T-helper 9 cell (primary cell): ENCODE measurements at regions not wholly inside any gene's neighbourhood (a gene's known extent, or its start where the extent isn't known, plus 50 kb on each side); places are given as distances from the start of the nearest gene placed in this dataset.

Experiments
- DNase-seq: peaks from one replicate; pipeline ENCODE4 v3.0.0-alpha.2; 2020

GRCh38 chr4:178448372-178449035, 1006.3 kb upstream of the AGA start:
- no peak for DNase-seq

- DNase-seq: no peak
Measured at GRCh38 chr4:178450614-178451013, 1008.4 kb upstream of the AGA start.

GRCh38 chr4:178453057-178453456, 1010.8 kb upstream of the AGA start:
- DNase-seq: no peak

GRCh38 chr4:178457286-178457685, 1015.0 kb upstream of the AGA start:
- no peak for DNase-seq

GRCh38 chr4:178462710-178463109, 1020.5 kb upstream of the AGA start:
- DNase-seq: no peak

GRCh38 chr4:178463747-178464146, 1021.5 kb upstream of the AGA start:
- no peak for DNase-seq

- DNase-seq: no peak
Measured at GRCh38 chr4:178470996-178471784, 1029.0 kb upstream of the AGA start.

GRCh38 chr4:178471994-178472393, 1029.8 kb upstream of the AGA start:
- no peak for DNase-seq

GRCh38 chr4:178480105-178480504, 1037.9 kb upstream of the AGA start:
- DNase-seq: no peak

GRCh38 chr4:178480881-178481280, 1038.6 kb upstream of the AGA start:
- DNase-seq: no peak

GRCh38 chr4:178481564-178481963, 1039.3 kb upstream of the AGA start:
- DNase-seq: no peak

GRCh38 chr4:178523038-178523437, 1080.8 kb upstream of the AGA start:
- no peak for DNase-seq

GRCh38 chr4:178535939-178536579, 1093.8 kb upstream of the AGA start:
- no peak for DNase-seq

- DNase-seq: no peak
Measured at GRCh38 chr4:178553201-178553600, 1111.0 kb upstream of the AGA start.

- no peak for DNase-seq
Measured at GRCh38 chr4:178554352-178554751, 1112.1 kb upstream of the AGA start.

- DNase-seq: no peak
Measured at GRCh38 chr4:178556796-178557195, 1114.6 kb upstream of the AGA start.

GRCh38 chr4:178577933-178578332, 1135.7 kb upstream of the AGA start:
- no peak for DNase-seq

GRCh38 chr4:178595500-178596138, 1153.4 kb upstream of the AGA start:
- no peak for DNase-seq

- no peak for DNase-seq
Measured at GRCh38 chr4:178598672-178599071, 1156.4 kb upstream of the AGA start.

GRCh38 chr4:178599521-178599920, 1157.3 kb upstream of the AGA start:
- DNase-seq: no peak

- no peak for DNase-seq
Measured at GRCh38 chr4:178602833-178603232, 1160.6 kb upstream of the AGA start.

- DNase-seq: no peak
Measured at GRCh38 chr4:178611062-178611461, 1168.8 kb upstream of the AGA start.

- DNase-seq: no peak
Measured at GRCh38 chr4:178612733-178613132, 1170.5 kb upstream of the AGA start.

- DNase-seq: no peak
Measured at GRCh38 chr4:178632415-178632814, 1190.2 kb upstream of the AGA start.
